Osteoblast (primary cell): ENCODE measurements at regions not wholly inside any gene's neighbourhood (a gene's known extent, or its start where the extent isn't known, plus 50 kb on each side); places are given as distances from the start of the nearest gene placed in this dataset. TPM values are rescaled to one million over a fixed set of nuclear protein-coding genes. Genes with fewer than 3 reads are reported as not detected.

Experiments used
- DNase-seq: peaks from one replicate; pipeline ENCODE4 v3.0.0; 2011; ENCODE audit warnings: low spot score, mixed read lengths; ENCODE audit not compliant: insufficient read length; ENCODE audit errors: missing footprints
- H2AFZ ChIP-seq: 2 replicates; pipeline ENCODE4 v1.6.0; 2011; ENCODE audit warnings: mild to moderate bottlenecking, low read length
- H3K27ac ChIP-seq: 2 replicates; pipeline ENCODE4 v1.5.1; 2011; ENCODE audit warnings: mild to moderate bottlenecking, low read depth, low read length, moderate library complexity
- H3K27me3 ChIP-seq: 2 replicates; pipeline ENCODE4 v1.6.0; 2012; ENCODE audit warnings: mild to moderate bottlenecking, control low read depth, inconsistent platforms, low read length, moderate library complexity; ENCODE audit not compliant: insufficient read depth
- H3K36me3 ChIP-seq: 2 replicates; pipeline ENCODE4 v1.5.1; 2011; ENCODE audit warnings: mild to moderate bottlenecking, low read length, control low read depth, moderate library complexity; ENCODE audit not compliant: insufficient read depth
- H3K4me1 ChIP-seq: 2 replicates; pipeline ENCODE4 v1.5.1; 2011; ENCODE audit warnings: mild to moderate bottlenecking, low read length, control low read depth, moderate library complexity; ENCODE audit not compliant: insufficient read depth
- H3K4me2 ChIP-seq: 2 replicates; pipeline ENCODE4 v1.6.0; 2011; ENCODE audit warnings: mild to moderate bottlenecking, low read length; ENCODE audit not compliant: insufficient read depth
- H3K4me3 ChIP-seq: fragments of 200-600 bp; sonication (generic); 3 replicates; pipeline ENCODE4 v1.5.1; 2012; ENCODE audit warnings: mild to moderate bottlenecking, low read length, inconsistent platforms; ENCODE audit not compliant: insufficient read depth
- H3K79me2 ChIP-seq: 2 replicates; pipeline ENCODE4 v1.6.0; 2012; ENCODE audit warnings: mild to moderate bottlenecking, low read length, control low read depth, inconsistent platforms; ENCODE audit not compliant: insufficient read depth
- H3K9me3 ChIP-seq: 2 replicates; pipeline ENCODE4 v1.5.1; 2011; ENCODE audit warnings: low read depth, low read length, control low read depth
- H4K20me1 ChIP-seq: 2 replicates; pipeline ENCODE4 v1.6.0; 2012; ENCODE audit warnings: mild to moderate bottlenecking, low read length, control low read depth; ENCODE audit not compliant: insufficient read depth
- CTCF ChIP-seq: IDR thresholded peaks from 2 replicates; pipeline ENCODE4 v1.5.1; 2011; ENCODE audit warnings: mild to moderate bottlenecking, low read depth, low read length, moderate library complexity; ENCODE audit errors: extremely low read depth
- small RNA-seq: library from RNA; depleted of rRNA; stranded (forward); fragments of <200 nt; gene quantifications from one replicate; pipeline ENCODE3, GENCODE V24; 2012

GRCh38 chr1:106998431-106999002 is 58.0 kb upstream of the PRMT6 start:
- Histone ChIP-seq H3K27me3 (no peaks in the 10 kb centered on the region), H3K27ac (no peak overlapping the region), H3K4me3 (no peak overlapping the region), H2AFZ (no peak overlapping the region), H3K36me3 (no peaks in the 10 kb centered on the region), H3K4me1 (no peaks in the 10 kb centered on the region), H3K79me2 (no peaks in the 10 kb centered on the region), H3K4me2 (no peak overlapping the region), H3K9me3 (no peaks in the 10 kb centered on the region), H4K20me1 (no peaks in the 10 kb centered on the region)
- TF ChIP-seq CTCF = no peak
- DNase-seq = no peak

GRCh38 chr1:107000902-107001301 is 55.6 kb upstream of the PRMT6 start:
- no peaks in the 10 kb centered on the region for H3K9me3 ChIP-seq
- H4K20me1 ChIP-seq = no peaks in the 10 kb centered on the region
- H3K4me3 ChIP-seq = no peak overlapping the region
- H3K4me1 ChIP-seq = no peaks in the 10 kb centered on the region
- no peak overlapping the region for H3K4me2 ChIP-seq
- H2AFZ ChIP-seq = no peak overlapping the region
- no peaks in the 10 kb centered on the region for H3K27me3 ChIP-seq
- no peaks in the 10 kb centered on the region for H3K36me3 ChIP-seq
- H3K27ac ChIP-seq = no peak overlapping the region
- DNase-seq = no peak
- H3K79me2 ChIP-seq = no peaks in the 10 kb centered on the region
- no peak for TF ChIP-seq CTCF

DNA sequence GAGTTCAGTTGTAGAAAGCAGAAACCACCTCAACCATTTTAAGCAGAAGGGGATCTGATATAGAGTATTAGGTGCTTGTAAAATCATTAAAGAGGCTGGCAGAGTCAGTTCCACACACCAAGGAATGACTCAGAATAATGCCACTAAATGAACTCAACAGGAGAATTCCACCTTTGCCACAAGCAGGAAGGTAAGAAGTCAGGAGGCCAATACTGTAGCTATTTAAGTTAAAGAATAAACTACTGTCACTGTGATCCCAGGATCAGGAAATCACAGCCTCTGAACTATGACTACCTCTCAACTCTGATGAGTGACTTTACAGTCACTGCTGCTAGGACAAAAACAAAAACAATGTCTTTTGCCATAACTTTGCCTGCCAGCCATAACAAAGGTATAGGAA is 52.5 kb upstream of the PRMT6 start:
- no peaks in the 10 kb centered on the region for H3K79me2 ChIP-seq
- H3K27ac ChIP-seq = no peak overlapping the region
- H3K4me3 ChIP-seq = no peak overlapping the region
- no peak for TF ChIP-seq CTCF
- no peaks in the 10 kb centered on the region for H3K4me1 ChIP-seq
- no peak overlapping the region for H3K4me2 ChIP-seq
- H2AFZ ChIP-seq = no peak overlapping the region
- DNase-seq = no peak
- no peaks in the 10 kb centered on the region for H3K27me3 ChIP-seq
- H4K20me1 ChIP-seq = no peaks in the 10 kb centered on the region
- H3K9me3 ChIP-seq = no peaks in the 10 kb centered on the region
- no peaks in the 10 kb centered on the region for H3K36me3 ChIP-seq

GRCh38 chr1:107004421-107004820 is 52.1 kb upstream of the PRMT6 start:
- DNase-seq = no peak
- no peaks in the 10 kb centered on the region for H3K9me3 ChIP-seq
- no peaks in the 10 kb centered on the region for H3K27me3 ChIP-seq
- H3K4me1 ChIP-seq = no peaks in the 10 kb centered on the region
- no peak overlapping the region for H3K4me2 ChIP-seq
- H4K20me1 ChIP-seq = no peaks in the 10 kb centered on the region
- TF ChIP-seq CTCF = no peak
- H3K27ac ChIP-seq = no peak overlapping the region
- no peak overlapping the region for H3K4me3 ChIP-seq
- H2AFZ ChIP-seq = no peak overlapping the region
- no peaks in the 10 kb centered on the region for H3K36me3 ChIP-seq
- no peaks in the 10 kb centered on the region for H3K79me2 ChIP-seq

Small RNAs in the stretch of these regions (small RNA-seq; reads per million reads assigned to genes)
- gene AL596327.1 (not detected), gene SEPT2P1 (not detected)
